Left lung (tissue), 4 donors: ENCODE measurements at regions not wholly inside any gene's neighbourhood (a gene's known extent, or its start where the extent isn't known, plus 50 kb on each side); places are given as distances from the start of the nearest gene placed in this dataset.

Experiments
- ATAC-seq: fragments of 200-7000 bp; cut with Tn5 transposase; one replicate; pipeline ENCODE4 v1.9.1; 2020; ENCODE audit warnings: moderate library complexity
- DNase-seq, 4 donors: peaks; one replicate each; pipeline ENCODE4 v3.0.0-alpha.2; 2013 to 2020
- H3K27ac ChIP-seq, 2 donors: fragments of 200-600 bp; sonication (generic) in 1 of 2; one replicate each; pipeline versions ENCODE4 v1.5.0 to v1.8.0; 2020 to 2021
- H3K27me3 ChIP-seq, 2 donors: fragments of 200-600 bp; sonication (generic) in 1 of 2; one replicate each; pipeline versions ENCODE4 v1.5.0 to v1.8.0; 2020 to 2021
- H3K36me3 ChIP-seq, 2 donors: fragments of 200-600 bp; sonication (generic) in 1 of 2; one replicate each; pipeline versions ENCODE4 v1.5.0 to v1.8.0; 2020 to 2021
- H3K4me1 ChIP-seq, 2 donors: fragments of 200-600 bp; one replicate each; pipeline ENCODE4 v1.8.0; 2021
- H3K4me3 ChIP-seq, 2 donors: fragments of 200-600 bp; sonication (generic) in 1 of 2; one replicate each; pipeline versions ENCODE4 v1.5.0 to v1.8.0; 2020 to 2021; ENCODE audit warnings: mild to moderate bottlenecking in 1 of 2
- H3K9me3 ChIP-seq, 2 donors: fragments of 200-600 bp; sonication (generic) in 1 of 2; one replicate each; pipeline versions ENCODE4 v1.5.0 to v1.8.0; 2020 to 2021
- CTCF ChIP-seq, 2 donors: fragments of 200-600 bp; sonication (generic) in 1 of 2; IDR thresholded peaks; one replicate each; pipeline versions ENCODE4 v1.5.0 to v1.8.0; 2021; ENCODE audit warnings: antibody characterized with exemption in 2 of 2
- intact Hi-C, 2 donors: fragments of 100-400 bp; cut with DNase I; formaldehyde crosslinking; loops; one replicate each; pipeline versions ENCODE4 v1.11.2 to v1.14.2; 2022
- donor health status: DM: no; HTN: yes; CAD: no.
- donor health status: DM: no; HTN: no; CAD: no.

- ATAC-seq: peak; percentile 79
- H3K27me3 ChIP-seq: no peaks in the 10 kb centered on the region
- no peak overlapping the region for H3K4me3 ChIP-seq
- H3K36me3 ChIP-seq: no peaks in the 10 kb centered on the region
- no peak overlapping the region for H3K27ac ChIP-seq
- intact Hi-C loops: no loop called here
- no peaks in the 10 kb centered on the region for H3K9me3 ChIP-seq
- no peak for DNase-seq
- H3K4me1 ChIP-seq: no peaks in the 10 kb centered on the region
- TF ChIP-seq CTCF (IDR thresholded peaks at IDR 0.05): no peak
Measured at GRCh38 chr6:9405369-9405768, 970.0 kb upstream of the SLC35B3 start.

- Histone ChIP-seq H3K9me3 (no peaks in the 10 kb centered on the region), H3K27ac (no peak overlapping the region), H3K4me1 (no peaks in the 10 kb centered on the region), H3K36me3 (no peaks in the 10 kb centered on the region), H3K4me3 (no peak overlapping the region), H3K27me3 (peaks cover 0 to 2% of the 10 kb centered on the region in 2 donors)
- ATAC-seq: no peak
- intact Hi-C loops: no loop called here
- TF ChIP-seq CTCF (IDR thresholded peaks at IDR 0.05): no peak
- no peak for DNase-seq
Measured at GRCh38 chr6:9404351-9405146, 969.2 kb upstream of the SLC35B3 start.

- DNase-seq (no peak), ATAC-seq (no peak)
- Histone ChIP-seq H3K27ac (no peak overlapping the region), H3K9me3 (no peaks in the 10 kb centered on the region), H3K36me3 (no peaks in the 10 kb centered on the region), H3K4me1 (no peaks in the 10 kb centered on the region), H3K4me3 (no peak overlapping the region), H3K27me3 (peaks cover 3 to 7% of the 10 kb centered on the region in 2 donors)
- no peak for TF ChIP-seq CTCF (IDR thresholded peaks at IDR 0.05)
- intact Hi-C loops: no loop called here
Measured at GRCh38 chr6:9403736-9404135, 968.4 kb upstream of the SLC35B3 start.

- H3K27me3 ChIP-seq: peaks cover 3 to 15% of the 10 kb centered on the region in 2 donors
- no peak for TF ChIP-seq CTCF (IDR thresholded peaks at IDR 0.05)
- no peaks in the 10 kb centered on the region for H3K9me3 ChIP-seq
- no peaks in the 10 kb centered on the region for H3K36me3 ChIP-seq
- H3K27ac ChIP-seq: no peak overlapping the region
- H3K4me1 ChIP-seq: no peaks in the 10 kb centered on the region
- no peak for ATAC-seq
- DNase-seq: no peak
- H3K4me3 ChIP-seq: no peak overlapping the region
- intact Hi-C loops: no loop called here
Measured at GRCh38 chr6:9401960-9402359, 966.6 kb upstream of the SLC35B3 start.

- DNase-seq: no peak
- Histone ChIP-seq H3K36me3 (no peaks in the 10 kb centered on the region), H3K4me3 (no peak overlapping the region), H3K27me3 (peaks cover 3 to 15% of the 10 kb centered on the region in 2 donors), H3K4me1 (no peaks in the 10 kb centered on the region), H3K9me3 (no peaks in the 10 kb centered on the region), H3K27ac (no peak overlapping the region)
- intact Hi-C loops: no loop called here
- no peak for TF ChIP-seq CTCF (IDR thresholded peaks at IDR 0.05)
- no peak for ATAC-seq
Measured at GRCh38 chr6:9399916-9400315, 964.6 kb upstream of the SLC35B3 start.
